ENCODE measurements at regions not wholly inside any gene's neighbourhood (a gene's known extent, or its start where the extent isn't known, plus 50 kb on each side); places are given as distances from the start of the nearest gene placed in this dataset.

- DNase-seq (ENCODE audit: low read depth), result no peak
- no peak overlapping the region for H3K4me3 ChIP-seq (ENCODE audit: low read depth, low read length)
- no peak for TF ChIP-seq CTCF (IDR thresholded peaks at IDR 0.05; ENCODE audit: low read depth, low read length, missing control alignments)
Measured at GRCh38 chr13:50344717-50345116, 329.5 kb downstream of the KCNRG start.

- no peak for TF ChIP-seq CTCF (IDR thresholded peaks at IDR 0.05; ENCODE audit: low read depth, low read length, missing control alignments)
- no peak overlapping the region for H3K4me3 ChIP-seq (ENCODE audit: low read depth, low read length)
- DNase-seq (ENCODE audit: low read depth), result no peak
Measured at GRCh38 chr13:50345804-50346203, 330.6 kb downstream of the KCNRG start.

- TF ChIP-seq CTCF (IDR thresholded peaks at IDR 0.05; ENCODE audit: low read depth, low read length, missing control alignments), result no peak
- H3K4me3 ChIP-seq (ENCODE audit: low read depth, low read length), result no peak overlapping the region
- no peak for DNase-seq (ENCODE audit: low read depth)
Measured at GRCh38 chr13:50348371-50348770, 333.1 kb downstream of the KCNRG start.

GRCh38 chr13:50352720-50353480 is 337.7 kb downstream of the KCNRG start:
- DNase-seq (ENCODE audit: low read depth), result no peak
- no peak for TF ChIP-seq CTCF (IDR thresholded peaks at IDR 0.05; ENCODE audit: low read depth, low read length, missing control alignments)
- H3K4me3 ChIP-seq (ENCODE audit: low read depth, low read length), result no peak overlapping the region

- no peak for TF ChIP-seq CTCF (IDR thresholded peaks at IDR 0.05; ENCODE audit: low read depth, low read length, missing control alignments)
- no peak for DNase-seq (ENCODE audit: low read depth)
- H3K4me3 ChIP-seq (ENCODE audit: low read depth, low read length), result no peak overlapping the region
Measured at GRCh38 chr13:50353651-50354415, 338.6 kb downstream of the KCNRG start.

- DNase-seq (ENCODE audit: low read depth), result no peak
- no peak overlapping the region for H3K4me3 ChIP-seq (ENCODE audit: low read depth, low read length)
- no peak for TF ChIP-seq CTCF (IDR thresholded peaks at IDR 0.05; ENCODE audit: low read depth, low read length, missing control alignments)
Measured at GRCh38 chr13:50355797-50356196, 340.6 kb downstream of the KCNRG start.

Data from GM12864 (cell line).